H1 (cell line): ENCODE measurements at regions not wholly inside any gene's neighbourhood (a gene's known extent, or its start where the extent isn't known, plus 50 kb on each side); places are given as distances from the start of the nearest gene placed in this dataset.

Experiments
- ATF2 ChIP-seq: IDR thresholded peaks from 2 replicates; pipeline ENCODE4 v1.6.1; 2012; ENCODE audit warnings: low read length, inconsistent platforms
- CBX8 ChIP-seq: fragments of 300-800, 300-1000 bp; sonication (generic); IDR thresholded peaks from 2 replicates; pipeline ENCODE4 v1.7.1; 2016; ENCODE audit warnings: low read depth, low read length, borderline replicate concordance
- CTBP2 ChIP-seq: IDR thresholded peaks from 2 replicates; pipeline ENCODE4 v1.7.0; 2011; ENCODE audit warnings: borderline replicate concordance, mild to moderate bottlenecking, moderate library complexity, mixed read lengths, low read length; ENCODE audit not compliant: insufficient read depth, insufficient read length
- E2F6 ChIP-seq: IDR thresholded peaks from 2 replicates; pipeline ENCODE4 v1.6.1; 2012; ENCODE audit warnings: inconsistent platforms
- MAX ChIP-seq: IDR thresholded peaks from 2 replicates; pipeline ENCODE4 v1.6.1; 2012; ENCODE audit warnings: inconsistent platforms
- SP4 ChIP-seq: IDR thresholded peaks from 2 replicates; pipeline ENCODE4 v1.6.1; 2012; ENCODE audit warnings: low read length, inconsistent platforms

GRCh38 chr1:82924666-82925065, 1074.3 kb downstream of the TTLL7 start (continued):
- TF ChIP-seq E2F6 (no peak), SP4 (no peak), CBX8 (no peak), CTBP2 (no peak), MAX (no peak), ATF2 (no peak)
- TF ChIP-seq, all 59 proteins: peak for 0
